ENCODE measurements at regions not wholly inside any gene's neighbourhood (a gene's known extent, or its start where the extent isn't known, plus 50 kb on each side); places are given as distances from the start of the nearest gene placed in this dataset.
"Not testable (repeated sequence)": the region's sequence is repeated elsewhere in the genome, so short reads cannot be mapped to it uniquely, and the experiment has no call there.

- no peak for DNase-seq (ENCODE audit: low spot score)
Observed at GRCh38 chr18:75752740-75753263, 325.3 kb upstream of the SMIM21 start.

DNA sequence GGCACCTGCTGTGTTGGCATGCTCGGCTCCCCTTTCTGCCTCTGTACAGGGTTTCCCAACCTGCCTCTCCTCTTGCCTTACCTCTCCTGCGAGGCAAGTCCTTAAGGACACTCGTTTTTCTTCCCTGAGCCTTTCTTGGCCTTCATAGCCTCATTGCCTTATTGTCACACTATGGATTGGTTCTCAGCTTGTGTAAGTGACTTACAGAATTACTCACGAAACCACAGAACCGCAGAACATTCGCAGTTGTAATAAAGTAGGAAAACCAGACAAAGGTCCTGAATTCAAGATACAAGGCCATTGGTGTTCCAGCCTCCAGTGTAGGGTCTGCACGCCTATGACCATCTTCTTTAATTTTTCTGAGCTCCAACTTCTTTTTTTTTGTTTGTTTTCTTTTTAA is 317.6 kb upstream of the SMIM21 start:
- no peak for DNase-seq (ENCODE audit: low spot score)

DNA sequence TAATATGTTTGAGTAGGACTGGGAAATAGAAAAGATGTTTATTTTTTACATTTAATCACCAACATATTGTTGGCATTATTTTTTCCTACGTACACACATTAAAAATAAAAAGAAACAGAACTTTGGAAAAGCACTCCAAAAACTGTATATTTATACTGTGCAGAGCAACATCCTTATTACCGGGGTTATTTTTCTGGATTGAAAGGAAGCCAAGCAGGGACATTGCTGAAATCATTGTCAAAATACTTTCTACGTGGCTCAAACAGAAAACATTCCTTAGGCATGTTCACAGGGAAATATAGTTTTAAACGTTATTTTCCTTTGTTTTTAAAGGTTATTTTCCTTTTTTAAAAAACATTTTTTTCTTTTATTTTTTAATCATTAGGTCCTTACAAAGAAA is 315.0 kb upstream of the SMIM21 start:
- DNase-seq (ENCODE audit: low spot score): no peak

DNA sequence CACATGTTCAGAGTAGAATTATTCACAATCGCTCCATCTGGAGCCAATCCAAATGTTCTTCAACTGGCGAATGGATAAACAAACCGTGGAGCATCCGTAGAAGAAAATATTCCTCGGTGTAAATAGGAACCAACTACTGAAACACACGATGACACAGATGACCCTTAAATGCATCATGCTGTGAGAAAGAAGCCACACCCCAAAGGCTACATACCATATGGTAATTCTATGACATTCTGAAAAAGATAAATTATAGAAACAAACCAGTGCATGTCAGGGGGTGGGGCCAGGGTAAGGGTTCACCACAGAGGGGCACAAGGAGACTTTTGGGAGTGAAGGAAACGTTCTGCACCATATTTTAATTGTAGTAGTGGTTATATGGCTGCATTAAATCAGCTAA is 312.2 kb upstream of the SMIM21 start:
- DNase-seq (ENCODE audit: low spot score): no peak

GRCh38 chr18:75735291-75735690 is 307.8 kb upstream of the SMIM21 start:
- no peak for DNase-seq (ENCODE audit: low spot score)

GRCh38 chr18:75730249-75730648 is 302.7 kb upstream of the SMIM21 start:
- DNase-seq (ENCODE audit: low spot score): no peak

GRCh38 chr18:75728621-75729020 is 301.1 kb upstream of the SMIM21 start:
- no peak for DNase-seq (ENCODE audit: low spot score)

DNA sequence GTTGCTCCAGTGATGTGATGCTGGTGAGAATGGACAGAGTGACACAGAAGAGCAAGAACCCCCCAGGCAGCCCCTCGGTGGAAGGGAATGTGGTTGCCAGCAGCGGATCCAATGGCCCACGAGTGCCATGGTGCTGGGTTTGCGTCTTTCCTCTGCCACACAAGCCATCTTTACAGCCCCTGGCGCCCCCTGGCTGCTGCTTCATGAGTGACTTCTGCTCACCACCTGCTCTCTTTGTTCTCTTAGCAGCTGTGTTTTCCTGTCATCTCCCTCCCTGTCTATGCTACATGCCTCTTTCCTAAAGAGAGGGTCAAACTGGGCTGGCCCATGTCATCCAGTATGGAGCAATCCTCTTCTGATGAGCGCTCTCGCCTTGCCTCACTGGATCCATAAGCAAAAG is 300.0 kb upstream of the SMIM21 start:
- peak; percentile 38 for DNase-seq (ENCODE audit: low spot score)

DNA sequence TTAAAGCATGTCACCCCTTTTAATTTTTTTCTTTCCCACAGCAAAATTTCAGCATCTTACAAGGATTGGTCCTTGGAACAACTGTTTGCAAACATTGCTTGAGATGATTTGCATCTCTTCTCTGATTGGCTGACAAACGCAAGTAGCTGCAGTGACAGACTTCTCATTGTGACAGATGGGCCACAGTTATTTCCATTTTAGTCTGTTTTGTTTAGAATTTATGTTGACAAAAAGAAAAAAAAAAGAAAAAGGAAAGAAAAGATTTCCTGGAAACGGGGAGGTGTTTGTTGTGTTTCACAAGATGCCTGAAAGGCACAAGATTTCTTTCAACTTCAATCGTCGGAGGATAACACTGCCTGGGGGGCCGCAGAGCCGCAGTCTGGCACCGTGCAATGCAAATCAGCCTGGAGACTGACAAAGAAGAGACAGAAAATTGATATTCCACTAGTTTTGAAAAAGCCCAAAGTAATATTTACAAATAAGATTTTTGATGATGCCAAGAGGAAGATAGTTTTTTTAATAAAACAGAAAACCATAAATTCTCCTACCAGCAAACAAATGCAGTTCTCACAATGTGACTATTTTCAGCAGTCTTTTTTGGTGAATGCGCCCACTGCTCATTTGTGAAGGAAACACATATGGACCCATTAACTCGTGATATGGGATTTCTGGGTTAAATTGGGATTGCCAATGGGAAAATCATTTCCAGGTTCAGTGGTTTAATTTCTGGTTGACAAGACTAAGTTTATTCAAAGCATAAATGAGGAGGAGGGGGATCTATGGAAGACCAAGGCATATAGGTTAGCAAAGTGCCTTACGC is 296.2 kb upstream of the SMIM21 start:
- DNase-seq (ENCODE audit: low spot score): peak; percentile 13

GRCh38 chr18:75714766-75715165 is 287.3 kb upstream of the SMIM21 start:
- no peak for DNase-seq (ENCODE audit: low spot score)

DNA sequence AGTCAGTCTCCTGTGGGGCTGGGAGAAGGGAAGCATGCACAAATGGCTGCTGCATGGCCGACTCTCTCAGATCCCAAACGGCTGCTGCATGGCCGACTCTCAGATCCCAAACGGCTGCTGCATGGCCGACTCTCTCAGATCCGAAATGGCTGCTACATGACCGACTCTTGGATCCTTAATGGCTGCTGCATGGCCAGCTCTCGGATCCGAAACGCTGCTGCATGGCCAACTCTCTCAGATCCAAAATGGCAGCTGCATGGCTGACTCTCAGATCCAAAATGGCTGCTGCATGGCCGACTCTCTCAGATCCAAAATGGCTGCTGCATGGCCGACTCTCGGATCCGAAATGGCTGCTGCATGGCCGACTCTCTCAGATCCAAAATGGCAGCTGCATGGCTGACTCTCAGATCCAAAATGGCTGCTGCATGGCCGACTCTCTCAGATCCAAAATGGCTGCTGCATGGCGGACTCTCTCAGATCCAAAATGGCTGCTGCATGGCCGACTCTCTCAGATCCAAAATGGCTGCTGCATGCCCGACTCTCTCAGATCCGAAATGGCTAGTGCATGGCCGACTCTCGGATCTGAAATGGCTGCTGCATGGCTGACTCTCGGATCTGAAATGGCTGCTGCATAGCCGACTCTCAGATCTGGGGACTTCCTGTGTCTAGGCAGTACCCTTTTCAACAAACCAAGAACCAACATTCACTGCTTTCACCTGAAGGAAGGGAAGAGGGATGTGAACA is 284.8 kb upstream of the SMIM21 start:
- not testable (repeated sequence) for DNase-seq (ENCODE audit: low spot score)

DNA sequence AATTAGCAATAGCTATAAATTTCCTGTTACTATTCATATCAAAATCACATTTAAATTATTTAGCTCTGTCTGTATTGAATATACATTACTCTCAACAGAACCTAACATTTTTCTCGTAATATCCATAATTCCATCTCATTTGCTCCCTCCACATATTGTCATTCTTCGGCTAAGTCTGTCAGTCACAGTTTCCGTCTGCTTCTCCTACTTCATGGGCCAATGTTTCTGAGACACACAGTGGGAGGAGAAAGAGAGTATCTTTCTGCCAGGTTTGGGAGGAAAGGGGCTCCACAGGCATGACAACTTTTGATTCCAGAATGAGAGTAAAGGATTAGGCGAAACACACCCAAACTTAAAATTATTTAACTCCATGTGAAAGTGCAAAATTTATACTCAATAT is 273.1 kb upstream of the SMIM21 start:
- DNase-seq (ENCODE audit: low spot score): no peak

- no peak for DNase-seq (ENCODE audit: low spot score)
Observed at GRCh38 chr18:75698861-75699260, 271.4 kb upstream of the SMIM21 start.

DNA sequence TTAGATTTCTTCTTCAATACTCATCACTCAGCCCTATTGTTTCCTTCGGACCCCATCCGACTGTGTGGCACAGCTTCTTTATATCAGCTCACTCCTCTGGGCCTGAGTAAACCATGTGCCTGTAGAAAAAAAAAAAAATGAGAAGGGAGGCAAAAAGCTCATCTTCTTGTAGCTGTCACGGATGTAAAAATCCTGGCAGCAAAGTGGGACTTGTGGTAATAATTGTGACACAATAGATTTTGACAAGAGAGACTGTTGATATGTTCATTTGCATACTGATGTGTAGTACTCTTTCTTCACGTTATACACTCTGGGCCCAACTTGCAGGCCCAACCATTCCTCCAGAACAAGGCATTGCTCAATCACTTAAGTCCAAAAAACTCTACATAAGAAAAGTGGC is 270.0 kb upstream of the SMIM21 start:
- no peak for DNase-seq (ENCODE audit: low spot score)

GRCh38 chr18:75696391-75696790 is 268.9 kb upstream of the SMIM21 start:
- no peak for DNase-seq (ENCODE audit: low spot score)

DNA sequence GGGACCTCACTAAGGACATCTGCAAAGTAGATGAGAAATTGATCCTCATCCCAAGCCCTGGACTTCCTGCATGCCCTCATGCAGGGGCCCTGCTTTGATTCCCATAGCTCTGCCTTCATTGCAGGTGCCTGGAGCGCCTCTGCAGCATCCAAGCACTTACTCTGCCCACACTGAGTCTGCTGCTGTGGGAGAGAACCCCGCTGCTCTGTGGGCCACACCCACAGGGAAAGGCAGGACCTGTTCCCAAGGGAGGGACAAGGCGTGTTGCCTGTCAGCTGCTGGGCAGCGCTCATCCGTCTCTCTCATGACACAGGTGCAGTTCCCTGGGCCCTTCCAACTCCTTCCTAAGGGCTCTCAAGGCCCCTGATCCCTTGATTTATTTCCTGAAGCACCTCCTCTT is 266.8 kb upstream of the SMIM21 start:
- DNase-seq (ENCODE audit: low spot score): no peak

GRCh38 chr18:75691483-75691882 is 264.0 kb upstream of the SMIM21 start:
- DNase-seq (ENCODE audit: low spot score): no peak

DNA sequence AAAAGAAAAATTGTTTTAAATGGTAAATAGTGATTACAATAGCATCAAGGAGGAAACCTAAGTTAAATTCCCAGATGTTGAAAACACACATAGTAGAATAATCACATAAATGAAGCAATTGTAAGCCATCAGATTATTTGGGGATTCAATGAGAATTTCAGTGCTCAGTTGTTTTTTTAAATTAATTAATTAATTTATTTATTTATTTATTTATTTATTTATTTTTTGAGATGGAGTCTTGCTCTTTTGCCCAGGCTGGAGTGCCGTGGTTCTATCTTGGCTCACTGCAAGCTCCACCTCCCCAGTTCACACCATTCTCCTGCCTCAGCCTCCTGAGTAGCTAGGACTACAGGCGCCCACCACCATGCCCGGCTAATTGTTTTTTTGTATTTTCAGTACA is 262.8 kb upstream of the SMIM21 start:
- not testable (repeated sequence) for DNase-seq (ENCODE audit: low spot score)

GRCh38 chr18:75687626-75688025 is 260.1 kb upstream of the SMIM21 start:
- no peak for DNase-seq (ENCODE audit: low spot score)

DNA sequence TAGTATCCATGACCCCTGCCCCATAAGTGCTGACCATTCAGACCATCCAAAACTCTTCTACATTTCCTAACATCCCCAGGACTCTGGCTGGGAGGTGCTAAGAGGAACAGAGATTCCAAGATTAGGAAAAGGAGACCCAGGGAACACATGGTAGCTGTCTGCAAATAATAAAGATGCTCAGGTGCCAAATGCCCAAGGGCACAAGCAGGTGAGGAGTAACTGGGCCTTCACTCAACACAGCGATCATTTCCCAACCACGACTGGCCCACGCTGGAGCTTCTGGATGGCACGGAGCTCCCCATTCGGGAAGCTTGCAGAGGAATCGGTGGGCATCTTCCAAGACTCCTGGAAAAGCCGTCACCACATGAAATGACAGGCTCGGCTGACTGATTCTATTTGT is 255.9 kb upstream of the SMIM21 start:
- DNase-seq (ENCODE audit: low spot score): no peak

GRCh38 chr18:75681538-75682115 is 254.1 kb upstream of the SMIM21 start:
- DNase-seq (ENCODE audit: low spot score): no peak

GRCh38 chr18:75679331-75679730 is 251.8 kb upstream of the SMIM21 start:
- DNase-seq (ENCODE audit: low spot score): no peak

DNA sequence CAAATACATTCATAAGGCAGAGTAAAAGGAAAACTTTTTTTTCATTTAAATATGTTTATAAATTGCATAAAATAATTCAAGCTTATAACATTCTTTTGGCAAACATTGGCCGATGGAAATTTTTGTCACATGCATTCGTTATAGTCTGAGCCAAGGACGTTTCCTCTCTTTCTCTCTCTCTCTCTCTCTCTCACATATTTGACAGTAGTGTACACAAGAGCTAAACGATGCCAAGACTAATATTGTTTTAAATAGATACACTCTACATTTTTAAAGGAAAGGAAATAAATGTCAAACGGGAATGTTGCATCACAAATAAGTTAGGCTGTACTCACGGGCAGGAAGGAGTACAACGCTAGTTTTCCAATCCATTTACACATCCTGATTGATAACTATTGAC is 251.1 kb upstream of the SMIM21 start:
- DNase-seq (ENCODE audit: low spot score): no peak

All from Ammon's horn (tissue), 1 donor.